CD4-positive, alpha-beta T cell (primary cell): ENCODE measurements at regions not wholly inside any gene's neighbourhood (a gene's known extent, or its start where the extent isn't known, plus 50 kb on each side); places are given as distances from the start of the nearest gene placed in this dataset.

Source experiments
- ATAC-seq: fragments of 200-7000 bp; cut with Tn5 transposase; one replicate; pipeline ENCODE4 v1.10.0; 2022; ENCODE audit warnings: mild to moderate bottlenecking; ENCODE audit not compliant: poor library complexity
- CTCF ChIA-PET: fragments of 350-600 bp; sonication (Branson Sonifier 250); formaldehyde crosslinking; loops from one replicate; lab custom pipeline; 2021; ENCODE audit warnings: antibody characterized with exemption, inconsistent platforms; lab: Charles Lee
- POLR2A ChIA-PET: fragments of 350-600 bp; sonication (Branson Sonifier 250); formaldehyde crosslinking; loops from one replicate; lab custom pipeline; 2021; ENCODE audit warnings: antibody characterized with exemption, inconsistent platforms; lab: Charles Lee
- DNase-seq, 14 experiments: peaks; one replicate each; pipeline ENCODE4 v3.0.0-alpha.2; 2013 to 2020; ENCODE audit warnings: mixed read lengths in 2 of 14
- H3K27ac ChIP-seq, 2 donors: one replicate each; pipeline versions ENCODE4 v1.5.1 to v1.7.0; 2013; ENCODE audit warnings: low read length in 2 of 2, low read depth in 1 of 2, mild to moderate bottlenecking in 1 of 2
- H3K27me3 ChIP-seq, 2 experiments: 1 replicate in 1 of 2; 2 replicates in 1 of 2; pipeline versions ENCODE4 v1.6.1 to v1.7.0; 2013; ENCODE audit warnings: low read length in 2 of 2, control low read depth in 1 of 2, mild to moderate bottlenecking in 1 of 2, moderate library complexity in 1 of 2; ENCODE audit not compliant: insufficient read depth in 2 of 2, control insufficient read depth in 1 of 2
- H3K36me3 ChIP-seq: one replicate; pipeline ENCODE4 v1.6.1; 2013; ENCODE audit warnings: low read length, control low read depth; ENCODE audit not compliant: insufficient read depth
- H3K4me1 ChIP-seq: one replicate; pipeline ENCODE4 v1.6.1; 2013; ENCODE audit warnings: low read length, control low read depth; ENCODE audit not compliant: insufficient read depth
- H3K4me3 ChIP-seq: one replicate; pipeline ENCODE4 v1.5.1; 2013; ENCODE audit warnings: mild to moderate bottlenecking, low read length, moderate library complexity
- H3K9me3 ChIP-seq, 2 experiments: 1 replicate in 1 of 2; 2 replicates in 1 of 2; pipeline versions ENCODE4 v1.6.1 to v1.7.0; 2013; ENCODE audit warnings: low read length in 2 of 2, mild to moderate bottlenecking in 2 of 2, control low read depth in 1 of 2, moderate library complexity in 1 of 2; ENCODE audit not compliant: control insufficient read depth in 1 of 2, insufficient read depth in 1 of 2
- H3K27ac Mint-ChIP-seq: one replicate; pipeline ENCODE4 v1.8.0; 2020; ENCODE audit warnings: mixed read lengths
- H3K27me3 Mint-ChIP-seq: one replicate; pipeline ENCODE4 v1.8.0; 2021; ENCODE audit warnings: mixed read lengths
- H3K36me3 Mint-ChIP-seq: one replicate; pipeline ENCODE4 v1.8.0; 2021; ENCODE audit warnings: low read depth, mixed read lengths
- H3K4me1 Mint-ChIP-seq: one replicate; pipeline ENCODE4 v1.8.0; 2021; ENCODE audit warnings: low read depth, mixed read lengths
- H3K4me3 Mint-ChIP-seq: one replicate; pipeline ENCODE4 v1.8.0; 2020; ENCODE audit warnings: mild to moderate bottlenecking, mixed read lengths
- H3K9me3 Mint-ChIP-seq: one replicate; pipeline ENCODE4 v1.8.0; 2020; ENCODE audit warnings: mixed read lengths
- intact Hi-C, 2 experiments: fragments of 100-400 bp; cut with DNase I in 1 of 2; cut with micrococcal nuclease in 1 of 2; formaldehyde crosslinking; loops; one replicate each; pipeline versions ENCODE4 v1.15.1 to v1.9.0; 2023 to 2025; cut with DNase I, micrococcal nuclease
- TF ChIP-seq, protein P1 (sequence below): fragments of 200-600 bp; IDR thresholded peaks from one replicate; pipeline ENCODE4 v1.8.0; 2022; ENCODE audit warnings: antibody characterized with exemption, mild to moderate bottlenecking

DNA sequence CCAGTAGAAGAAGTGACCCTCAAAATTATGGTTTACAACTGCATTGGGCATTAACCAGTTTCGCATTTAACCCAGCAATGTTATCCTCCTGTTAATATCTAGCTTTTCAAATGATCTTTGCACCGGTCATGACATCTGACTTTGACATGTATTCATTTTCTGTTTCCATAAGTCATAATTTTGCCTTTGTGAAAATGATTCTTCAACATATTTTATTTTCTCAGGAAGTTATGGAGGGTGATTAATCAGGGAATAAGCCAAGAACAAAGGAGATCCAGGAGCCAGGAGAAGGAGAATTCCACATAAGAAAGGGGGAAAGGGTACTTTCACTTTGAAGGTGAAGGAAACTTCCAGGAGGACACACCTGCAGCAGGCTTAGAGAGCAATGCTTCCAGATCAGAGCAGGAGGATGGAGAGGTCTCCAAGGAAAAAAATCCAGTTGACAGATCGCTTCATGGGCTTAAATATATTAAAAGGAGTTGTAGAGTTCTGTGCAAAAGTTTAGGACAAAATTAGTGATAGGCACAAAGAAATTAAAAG is 92.1 kb upstream of the FAM3C start:
- Histone ChIP-seq H3K4me1 (no peaks in the 10 kb centered on the region), H3K27ac (no peak overlapping the region), H3K36me3 (no peaks in the 10 kb centered on the region), H3K4me3 (no peak overlapping the region), H3K9me3 (no peaks in the 10 kb centered on the region), H3K27me3 (peaks cover 0 to 4% of the 10 kb centered on the region in 2 experiments)
- Mint-ChIP-seq H3K27me3 (no peaks in the 10 kb centered on the region), H3K27ac (no peak overlapping the region), H3K4me1 (no peaks in the 10 kb centered on the region), H3K36me3 (no peaks in the 10 kb centered on the region), H3K9me3 (no peaks in the 10 kb centered on the region), H3K4me3 (no peak overlapping the region)
- CTCF ChIA-PET, result no interaction called here
- TF ChIP-seq, protein P1, sequence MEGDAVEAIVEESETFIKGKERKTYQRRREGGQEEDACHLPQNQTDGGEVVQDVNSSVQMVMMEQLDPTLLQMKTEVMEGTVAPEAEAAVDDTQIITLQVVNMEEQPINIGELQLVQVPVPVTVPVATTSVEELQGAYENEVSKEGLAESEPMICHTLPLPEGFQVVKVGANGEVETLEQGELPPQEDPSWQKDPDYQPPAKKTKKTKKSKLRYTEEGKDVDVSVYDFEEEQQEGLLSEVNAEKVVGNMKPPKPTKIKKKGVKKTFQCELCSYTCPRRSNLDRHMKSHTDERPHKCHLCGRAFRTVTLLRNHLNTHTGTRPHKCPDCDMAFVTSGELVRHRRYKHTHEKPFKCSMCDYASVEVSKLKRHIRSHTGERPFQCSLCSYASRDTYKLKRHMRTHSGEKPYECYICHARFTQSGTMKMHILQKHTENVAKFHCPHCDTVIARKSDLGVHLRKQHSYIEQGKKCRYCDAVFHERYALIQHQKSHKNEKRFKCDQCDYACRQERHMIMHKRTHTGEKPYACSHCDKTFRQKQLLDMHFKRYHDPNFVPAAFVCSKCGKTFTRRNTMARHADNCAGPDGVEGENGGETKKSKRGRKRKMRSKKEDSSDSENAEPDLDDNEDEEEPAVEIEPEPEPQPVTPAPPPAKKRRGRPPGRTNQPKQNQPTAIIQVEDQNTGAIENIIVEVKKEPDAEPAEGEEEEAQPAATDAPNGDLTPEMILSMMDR, result no peak
- ATAC-seq (no peak), DNase-seq (no peak)
- intact Hi-C loops, result no loop called here
- POLR2A ChIA-PET, result no interaction called here

DNA sequence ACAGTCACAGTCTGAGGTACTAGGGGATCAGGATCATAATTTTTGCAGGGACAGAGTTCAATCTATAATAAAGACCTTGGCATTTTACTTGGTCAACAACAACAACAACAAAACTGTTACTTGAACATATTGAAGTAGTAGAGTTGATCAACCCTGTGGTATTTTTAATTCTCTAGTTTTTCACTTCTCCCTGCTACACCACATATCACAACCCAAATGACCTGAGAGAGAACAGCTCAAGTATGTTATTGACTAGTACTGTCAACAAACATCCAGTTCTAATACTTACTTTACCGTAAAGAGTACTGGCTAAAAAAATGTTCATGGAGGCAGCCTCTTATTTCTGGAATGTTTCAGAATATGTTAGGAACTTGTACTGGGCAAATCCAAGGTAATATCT is 90.5 kb upstream of the FAM3C start:
- H3K4me1 Mint-ChIP-seq, result no peaks in the 10 kb centered on the region
- ATAC-seq (no peak), DNase-seq (no peak)
- intact Hi-C loops, result no loop called here
- Histone ChIP-seq H3K4me3 (no peak overlapping the region), H3K27ac (no peak overlapping the region), H3K27me3 (peaks cover 0 to 4% of the 10 kb centered on the region in 2 experiments), H3K9me3 (no peaks in the 10 kb centered on the region), H3K4me1 (no peaks in the 10 kb centered on the region), H3K36me3 (no peaks in the 10 kb centered on the region)
- TF ChIP-seq, protein P1, result no peak
- H3K36me3 Mint-ChIP-seq, result no peaks in the 10 kb centered on the region
- CTCF ChIA-PET, result no interaction called here
- POLR2A ChIA-PET, result no interaction called here
- H3K27me3 Mint-ChIP-seq, result no peaks in the 10 kb centered on the region
- no peaks in the 10 kb centered on the region for H3K9me3 Mint-ChIP-seq
- H3K27ac Mint-ChIP-seq, result no peak overlapping the region
- no peak overlapping the region for H3K4me3 Mint-ChIP-seq

DNA sequence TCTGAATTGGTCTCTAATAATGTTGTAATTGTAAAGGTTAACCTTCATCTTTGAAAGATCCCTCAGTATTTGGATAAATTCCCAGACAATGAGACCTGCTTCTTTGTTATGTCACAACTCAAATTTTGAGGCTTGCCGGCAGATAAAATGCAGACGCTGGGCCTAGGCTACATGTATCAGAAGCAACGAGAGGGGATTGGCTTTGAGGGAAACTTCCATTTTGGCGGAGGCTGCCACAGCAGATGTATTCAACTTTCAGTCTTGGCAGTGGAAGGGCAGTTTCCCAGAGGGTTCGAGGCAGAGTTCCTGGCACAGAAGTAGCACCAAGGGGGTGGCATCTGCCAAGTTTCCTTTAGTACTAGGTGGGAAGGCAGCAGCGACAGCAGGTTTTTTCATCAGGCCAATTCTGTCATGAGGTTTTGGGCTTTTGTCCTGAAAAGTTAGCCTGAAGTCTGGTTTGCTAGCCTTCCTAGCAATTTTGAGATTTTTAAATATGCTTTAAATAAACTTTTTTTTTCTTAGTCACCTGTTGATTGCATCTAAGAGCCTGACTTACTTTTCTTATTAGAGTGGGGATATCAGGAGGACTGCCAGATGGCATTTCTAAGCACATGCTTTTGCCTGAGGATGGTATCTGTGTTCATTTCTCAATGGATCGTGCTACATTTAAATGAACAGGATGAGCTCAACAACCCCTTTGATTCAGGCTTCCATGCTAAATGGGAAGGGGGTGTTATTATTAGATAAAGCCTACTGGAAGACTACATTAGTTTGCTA is 89.5 kb upstream of the FAM3C start:
- TF ChIP-seq, protein P1, result no peak
- no peak overlapping the region for H3K27ac Mint-ChIP-seq
- H3K4me3 Mint-ChIP-seq, result no peak overlapping the region
- no peaks in the 10 kb centered on the region for H3K4me1 Mint-ChIP-seq
- H3K4me3 ChIP-seq, result no peak overlapping the region
- H3K27ac ChIP-seq, result no peak overlapping the region
- H3K9me3 Mint-ChIP-seq, result no peaks in the 10 kb centered on the region
- POLR2A ChIA-PET, result no interaction called here
- H3K36me3 Mint-ChIP-seq, result no peaks in the 10 kb centered on the region
- H3K27me3 Mint-ChIP-seq, result no peaks in the 10 kb centered on the region
- no peaks in the 10 kb centered on the region for H3K4me1 ChIP-seq
- H3K27me3 ChIP-seq, result peaks cover 0 to 4% of the 10 kb centered on the region in 2 experiments
- no peaks in the 10 kb centered on the region for H3K9me3 ChIP-seq
- CTCF ChIA-PET, result no interaction called here
- intact Hi-C loops, result no loop called here
- no peak for ATAC-seq
- DNase-seq, result no peak
- no peaks in the 10 kb centered on the region for H3K36me3 ChIP-seq
